Smooth muscle cell (in vitro differentiated cells): ENCODE measurements at regions not wholly inside any gene's neighbourhood (a gene's known extent, or its start where the extent isn't known, plus 50 kb on each side); places are given as distances from the start of the nearest gene placed in this dataset.

ENCODE experiments used
- DNase-seq: peaks from one replicate; lab custom pipeline; 2025; ENCODE audit not compliant: unreplicated experiment; lab: John Stamatoyannopoulos, UW
- H2AFZ ChIP-seq: fragments of 200-600 bp; sonication (generic); 2 replicates; pipeline ENCODE4 v1.6.0; 2016; ENCODE audit warnings: antibody characterized with exemption, low read depth, mild to moderate bottlenecking
- H3F3A ChIP-seq: fragments of 200-600 bp; sonication (generic); 2 replicates; pipeline ENCODE4 v1.6.0; 2017; ENCODE audit warnings: antibody characterized with exemption, low read depth
- H3K27ac ChIP-seq: fragments of 200-600 bp; sonication (generic); 2 replicates; pipeline ENCODE4 v1.5.1; 2016; ENCODE audit warnings: low read depth, mild to moderate bottlenecking
- H3K27me3 ChIP-seq: fragments of 200-600 bp; sonication (generic); 2 replicates; pipeline ENCODE4 v1.6.1; 2016; ENCODE audit warnings: low read depth, mild to moderate bottlenecking
- H3K36me3 ChIP-seq: fragments of 200-600 bp; sonication (generic); 2 replicates; pipeline ENCODE4 v1.5.1; 2016; ENCODE audit warnings: low read depth
- H3K4me1 ChIP-seq: fragments of 200-600 bp; sonication (generic); 2 replicates; pipeline ENCODE4 v1.5.1; 2016; ENCODE audit warnings: low read depth
- H3K4me2 ChIP-seq: fragments of 200-600 bp; sonication (generic); 2 replicates; pipeline ENCODE4 v1.6.0; 2016; ENCODE audit warnings: mild to moderate bottlenecking
- H3K4me3 ChIP-seq: fragments of 200-600 bp; sonication (generic); 2 replicates; pipeline ENCODE4 v1.5.1; 2016; ENCODE audit warnings: mild to moderate bottlenecking
- H3K79me2 ChIP-seq: fragments of 200-600 bp; sonication (generic); 2 replicates; pipeline ENCODE4 v1.6.0; 2016; ENCODE audit warnings: low read depth, mild to moderate bottlenecking
- H3K9ac ChIP-seq: fragments of 200-600 bp; sonication (generic); 2 replicates; pipeline ENCODE4 v1.6.0; 2016; ENCODE audit warnings: low read depth
- H3K9me3 ChIP-seq: fragments of 200-600 bp; sonication (generic); replicated peaks from 2 replicates; pipeline ENCODE4 v1.5.1; 2016; ENCODE audit warnings: low read depth
- H4K20me1 ChIP-seq: fragments of 200-600 bp; sonication (generic); 2 replicates; pipeline ENCODE4 v1.6.0; 2016; ENCODE audit warnings: low read depth
- WGBS: methylation state at CpG from one replicate; pipeline ENCODE4 v1.1.7; 2016; ENCODE audit warnings: low lambda C conversion rate; 5-methylcytosine and 5-hydroxymethylcytosine counted together
- TF ChIP-seq, protein P1 (sequence below): fragments of 200-600 bp; sonication (generic); IDR thresholded peaks from 2 replicates; pipeline ENCODE4 v1.5.1; 2017; ENCODE audit warnings: borderline replicate concordance, mild to moderate bottlenecking, antibody characterized with exemption; ENCODE audit not compliant: insufficient read depth, poor library complexity, severe bottlenecking

DNA sequence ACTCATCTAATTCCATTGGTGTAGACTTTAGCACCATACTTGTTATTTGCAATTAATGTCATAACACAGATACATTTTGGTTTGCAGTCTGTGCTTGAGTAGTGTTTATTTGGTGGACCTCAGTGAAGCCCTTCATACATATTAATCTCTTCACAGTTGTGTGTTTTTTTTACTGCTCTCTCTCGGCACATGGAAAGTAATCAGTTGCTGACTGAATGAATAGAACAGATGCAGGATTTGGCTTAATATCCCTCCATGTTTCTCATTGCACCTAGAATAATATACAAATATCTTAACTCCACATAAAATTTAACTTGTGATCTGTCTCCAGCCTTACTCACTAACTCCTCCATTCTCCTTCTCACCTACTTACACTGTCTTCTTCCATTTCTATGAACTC is 319.1 kb downstream of the DMRT2 start:
- DNase-seq: no peak
- Histone ChIP-seq H3K4me3 (no peak overlapping the region), H3K27me3 (no peaks in the 10 kb centered on the region), H4K20me1 (no peaks in the 10 kb centered on the region), H3K4me2 (no peak overlapping the region), H3K79me2 (no peaks in the 10 kb centered on the region), H2AFZ (no peak overlapping the region), H3F3A (no peaks in the 10 kb centered on the region), H3K27ac (no peak overlapping the region), H3K36me3 (no peaks in the 10 kb centered on the region), H3K9ac (no peak overlapping the region), H3K4me1 (no peaks in the 10 kb centered on the region), H3K9me3 (peaks cover 12% of the 10 kb centered on the region)
- TF ChIP-seq, protein P1, sequence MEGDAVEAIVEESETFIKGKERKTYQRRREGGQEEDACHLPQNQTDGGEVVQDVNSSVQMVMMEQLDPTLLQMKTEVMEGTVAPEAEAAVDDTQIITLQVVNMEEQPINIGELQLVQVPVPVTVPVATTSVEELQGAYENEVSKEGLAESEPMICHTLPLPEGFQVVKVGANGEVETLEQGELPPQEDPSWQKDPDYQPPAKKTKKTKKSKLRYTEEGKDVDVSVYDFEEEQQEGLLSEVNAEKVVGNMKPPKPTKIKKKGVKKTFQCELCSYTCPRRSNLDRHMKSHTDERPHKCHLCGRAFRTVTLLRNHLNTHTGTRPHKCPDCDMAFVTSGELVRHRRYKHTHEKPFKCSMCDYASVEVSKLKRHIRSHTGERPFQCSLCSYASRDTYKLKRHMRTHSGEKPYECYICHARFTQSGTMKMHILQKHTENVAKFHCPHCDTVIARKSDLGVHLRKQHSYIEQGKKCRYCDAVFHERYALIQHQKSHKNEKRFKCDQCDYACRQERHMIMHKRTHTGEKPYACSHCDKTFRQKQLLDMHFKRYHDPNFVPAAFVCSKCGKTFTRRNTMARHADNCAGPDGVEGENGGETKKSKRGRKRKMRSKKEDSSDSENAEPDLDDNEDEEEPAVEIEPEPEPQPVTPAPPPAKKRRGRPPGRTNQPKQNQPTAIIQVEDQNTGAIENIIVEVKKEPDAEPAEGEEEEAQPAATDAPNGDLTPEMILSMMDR: no peak
- WGBS: 70% methylated on average over 1 of the region's 1 CpG

DNA sequence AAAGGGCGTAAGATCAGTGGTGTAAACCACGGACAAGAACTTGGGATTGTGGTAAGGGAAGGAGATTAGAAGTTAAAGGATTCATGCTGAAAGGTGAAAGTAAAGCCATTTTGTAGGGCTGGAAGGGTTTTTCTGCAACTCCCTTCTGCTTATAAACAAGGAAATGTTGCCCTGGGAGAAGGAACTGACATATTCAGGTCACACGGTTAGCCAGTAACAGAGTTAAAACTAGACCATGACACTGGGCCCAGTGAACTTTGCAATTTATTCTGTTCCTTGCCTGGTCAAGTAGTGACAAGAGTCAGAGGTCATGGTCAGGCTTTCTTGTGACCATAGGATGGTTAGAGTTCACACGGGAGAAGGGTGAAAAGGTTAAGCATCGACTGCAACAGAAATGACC is 323.3 kb downstream of the DMRT2 start:
- Histone ChIP-seq H3F3A (no peaks in the 10 kb centered on the region), H3K36me3 (no peaks in the 10 kb centered on the region), H3K27ac (no peak overlapping the region), H3K4me3 (no peak overlapping the region), H3K9me3 (peaks cover 10% of the 10 kb centered on the region), H3K27me3 (no peaks in the 10 kb centered on the region), H4K20me1 (no peaks in the 10 kb centered on the region), H3K9ac (no peak overlapping the region), H3K4me1 (no peaks in the 10 kb centered on the region), H3K4me2 (no peak overlapping the region), H3K79me2 (no peaks in the 10 kb centered on the region), H2AFZ (no peak overlapping the region)
- TF ChIP-seq, protein P1: no peak
- WGBS: 90% methylated on average over 5 of the region's 5 CpGs
- DNase-seq: no peak

DNA sequence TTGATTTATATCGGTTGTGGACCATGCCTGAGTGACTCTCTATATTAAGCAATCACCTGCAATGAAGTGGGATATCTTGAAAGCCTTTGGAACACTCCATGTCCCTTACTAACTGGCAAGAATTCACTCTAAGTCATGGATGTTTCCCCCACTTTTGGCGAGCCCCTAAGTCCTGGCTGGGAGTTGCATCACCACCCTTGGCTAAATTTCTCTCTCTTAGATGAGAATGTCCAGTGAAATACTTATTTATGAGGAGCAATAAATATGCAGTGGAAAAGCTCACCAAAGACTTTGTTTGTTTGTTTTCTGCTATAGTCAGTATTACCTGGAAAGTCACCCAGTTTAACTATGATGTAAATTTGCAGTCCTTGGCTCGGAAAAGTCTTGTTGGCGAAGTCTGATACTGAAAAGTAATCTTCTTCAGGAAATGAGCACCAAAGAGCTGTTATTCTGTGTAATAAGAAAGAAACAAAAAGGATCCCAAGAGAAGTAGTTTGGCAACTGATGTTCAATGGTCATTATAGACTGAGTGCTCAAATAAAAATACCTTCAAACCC is 333.8 kb downstream of the DMRT2 start:
- DNase-seq: no peak
- Histone ChIP-seq H3K9me3 (peaks cover 14% of the 10 kb centered on the region), H3K9ac (no peak overlapping the region), H3K27ac (no peak overlapping the region), H3K79me2 (no peaks in the 10 kb centered on the region), H3K4me3 (no peak overlapping the region), H3K4me1 (no peaks in the 10 kb centered on the region), H3K27me3 (no peaks in the 10 kb centered on the region), H4K20me1 (no peaks in the 10 kb centered on the region), H3K4me2 (no peak overlapping the region), H3K36me3 (no peaks in the 10 kb centered on the region), H3F3A (no peaks in the 10 kb centered on the region), H2AFZ (no peak overlapping the region)
- WGBS: 67% methylated on average over 4 of the region's 4 CpGs
- TF ChIP-seq, protein P1: no peak

DNA sequence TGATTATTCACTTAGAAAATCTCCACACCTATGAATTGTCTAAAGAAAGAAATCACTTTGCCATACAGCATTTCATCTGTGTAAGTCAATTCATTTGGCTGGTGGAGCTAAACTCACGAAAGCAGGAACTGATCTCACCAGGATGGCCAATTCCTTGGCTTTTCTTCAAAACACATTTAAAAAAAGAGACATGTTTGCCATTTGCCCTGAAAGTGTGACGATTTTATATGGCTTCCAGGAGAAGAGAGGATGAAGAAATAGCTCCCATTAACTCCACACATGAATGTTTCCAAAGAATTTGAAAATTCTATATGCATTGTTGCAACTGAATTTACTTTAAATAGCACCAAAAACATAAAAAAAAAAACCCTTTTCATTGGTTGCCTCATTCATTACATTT is 334.7 kb downstream of the DMRT2 start:
- WGBS: 29% methylated on average over 2 of the region's 2 CpGs
- Histone ChIP-seq H3K4me2 (no peak overlapping the region), H3K27ac (no peak overlapping the region), H3K4me1 (no peaks in the 10 kb centered on the region), H3K79me2 (no peaks in the 10 kb centered on the region), H3K9ac (no peak overlapping the region), H3K27me3 (no peaks in the 10 kb centered on the region), H3K36me3 (no peaks in the 10 kb centered on the region), H3F3A (no peaks in the 10 kb centered on the region), H3K4me3 (no peak overlapping the region), H3K9me3 (peaks cover 14% of the 10 kb centered on the region), H4K20me1 (no peaks in the 10 kb centered on the region), H2AFZ (no peak overlapping the region)
- TF ChIP-seq, protein P1: no peak
- no peak for DNase-seq
